H1 (cell line): ENCODE measurements at regions not wholly inside any gene's neighbourhood (a gene's known extent, or its start where the extent isn't known, plus 50 kb on each side); places are given as distances from the start of the nearest gene placed in this dataset.

ENCODE experiments used
- CTCF ChIA-PET: fragments of 300-600 bp; sonication (Branson Sonifier 250); formaldehyde crosslinking; loops from one replicate; lab custom pipeline; 2021; ENCODE audit not compliant: partially characterized antibody; lab: Charles Lee
- POLR2A ChIA-PET: fragments of 300-600 bp; sonication (Branson Sonifier 250); formaldehyde crosslinking; loops from one replicate; lab custom pipeline; 2021; ENCODE audit warnings: inconsistent platforms; ENCODE audit not compliant: partially characterized antibody; lab: Charles Lee
- DNase-seq, 2 experiments: peaks; one replicate each; pipeline versions ENCODE4 v3.0.0 to v3.0.0-alpha.2; 2010 to 2022; ENCODE audit warnings: low spot score in 2 of 2, low read depth in 1 of 2, mixed read lengths in 1 of 2
- FAIRE-seq: peaks from 2 replicates; lab custom pipeline; 2011; peaks lifted over from hg19 to GRCh38; lab: Jason Lieb, UNC
- H2AFZ ChIP-seq: 2 replicates; pipeline ENCODE4 v1.8.1; 2012; ENCODE audit warnings: low read length, inconsistent platforms
- H2AK5ac ChIP-seq: 2 replicates; pipeline ENCODE4 v1.6.1; 2013; ENCODE audit warnings: low read depth, low read length
- H2BK120ac ChIP-seq: replicated peaks from 2 replicates; pipeline ENCODE3; 2013; ENCODE audit warnings: low read depth, low read length, inconsistent platforms
- H2BK12ac ChIP-seq: 2 replicates; pipeline ENCODE4 v1.6.1; 2013; ENCODE audit warnings: low read depth, low read length
- H2BK15ac ChIP-seq: 2 replicates; pipeline ENCODE4 v1.6.1; 2013; ENCODE audit warnings: low read length
- H2BK20ac ChIP-seq: 2 replicates; pipeline ENCODE4 v1.6.1; 2013; ENCODE audit warnings: low read length
- H2BK5ac ChIP-seq: 2 replicates; pipeline ENCODE4 v1.6.1; 2013; ENCODE audit warnings: low read depth, low read length
- H3K14ac ChIP-seq: 2 replicates; pipeline ENCODE4 v1.6.1; 2013; ENCODE audit warnings: inconsistent platforms; ENCODE audit not compliant: insufficient read length
- H3K18ac ChIP-seq: 2 replicates; pipeline ENCODE4 v1.6.1; 2013; ENCODE audit warnings: low read length; ENCODE audit errors: extremely low read depth
- H3K23ac ChIP-seq: 2 replicates; pipeline ENCODE4 v1.6.1; 2013; ENCODE audit warnings: inconsistent platforms; ENCODE audit not compliant: insufficient read length
- H3K23me2 ChIP-seq: 2 replicates; pipeline ENCODE4 v1.6.1; 2013; ENCODE audit warnings: low read depth, low read length
- H3K27ac ChIP-seq: 2 replicates; pipeline ENCODE4 v1.6.1; 2011; ENCODE audit warnings: low read depth, low read length, inconsistent platforms
- H3K27me3 ChIP-seq, 4 experiments: replicated peaks in 1 of 4; 1 replicate in 1 of 4; 2 replicates in 3 of 4; pipeline versions ENCODE4 v1.6.1 to v1.8.1; 2011 to 2013; ENCODE audit warnings: low read length in 3 of 4, mild to moderate bottlenecking in 3 of 4, inconsistent platforms in 2 of 4, mixed read lengths in 2 of 4, moderate library complexity in 1 of 4; ENCODE audit not compliant: control insufficient read depth in 3 of 4, insufficient read depth in 3 of 4; ENCODE audit errors: extremely low read depth in 1 of 4
- H3K36me3 ChIP-seq, 4 experiments: 2 replicates each; pipeline versions ENCODE4 v1.6.1 to v1.8.1; 2011 to 2013; ENCODE audit warnings: mild to moderate bottlenecking in 4 of 4, low read length in 3 of 4, moderate library complexity in 2 of 4, control low read depth in 1 of 4, inconsistent platforms in 1 of 4; ENCODE audit not compliant: insufficient read depth in 4 of 4, control insufficient read depth in 2 of 4
- H3K4ac ChIP-seq: replicated peaks from 2 replicates; pipeline ENCODE3; 2013; ENCODE audit warnings: low read length, low read depth, mixed read lengths, inconsistent platforms; ENCODE audit not compliant: insufficient read length
- H3K4me1 ChIP-seq, 4 experiments: replicated peaks in 1 of 4; 1 replicate in 1 of 4; 2 replicates in 3 of 4; pipeline versions ENCODE4 v1.6.1 to v1.8.1; 2011 to 2013; ENCODE audit warnings: low read length in 3 of 4, inconsistent platforms in 2 of 4, mixed read lengths in 1 of 4; ENCODE audit not compliant: insufficient read depth in 4 of 4, control insufficient read depth in 3 of 4
- H3K4me2 ChIP-seq, 2 experiments: 2 replicates each; pipeline versions ENCODE4 v1.6.1 to v1.8.1; 2011 to 2013; ENCODE audit warnings: low read depth in 2 of 2, low read length in 2 of 2, control low read depth in 1 of 2, inconsistent platforms in 1 of 2, mild to moderate bottlenecking in 1 of 2; ENCODE audit not compliant: insufficient read depth in 1 of 2
- H3K4me3 ChIP-seq, 4 experiments: fragments of 200-600, 300-600 bp in 1 of 4; sonication (generic), shearing (Covaris generic), sonication (Bioruptor Twin) in 1 of 4; 2 replicates each; pipeline versions ENCODE4 v1.5.1 to v1.8.1; 2011 to 2016; ENCODE audit warnings: low read length in 4 of 4, low read depth in 3 of 4, control low read depth in 2 of 4, inconsistent platforms in 2 of 4, mild to moderate bottlenecking in 2 of 4, mixed read lengths in 1 of 4, moderate library complexity in 1 of 4; ENCODE audit not compliant: insufficient read depth in 2 of 4; ENCODE audit errors: extremely low read depth in 1 of 4
- H3K56ac ChIP-seq: replicated peaks from 2 replicates; pipeline ENCODE3; 2013; ENCODE audit warnings: low read depth, mild to moderate bottlenecking, mixed read lengths, low read length, inconsistent platforms; ENCODE audit not compliant: insufficient read length
- H3K79me1 ChIP-seq: 2 replicates; pipeline ENCODE4 v1.6.1; 2013; ENCODE audit warnings: low read depth, low read length, control low read depth
- H3K79me2 ChIP-seq, 2 experiments: 2 replicates each; pipeline versions ENCODE4 v1.6.1 to v1.8.1; 2012 to 2013; ENCODE audit warnings: low read length in 2 of 2, mild to moderate bottlenecking in 2 of 2, inconsistent platforms in 1 of 2; ENCODE audit not compliant: insufficient read depth in 2 of 2, control insufficient read depth in 1 of 2
- H3K9ac ChIP-seq, 4 experiments: replicated peaks in 1 of 4; 1 replicate in 1 of 4; 2 replicates in 3 of 4; pipeline versions ENCODE4 v1.6.1 to v1.8.1; 2011 to 2013; ENCODE audit warnings: low read depth in 3 of 4, low read length in 3 of 4, control low read depth in 2 of 4, mild to moderate bottlenecking in 2 of 4, moderate library complexity in 2 of 4, inconsistent platforms in 1 of 4; ENCODE audit errors: extremely low read depth in 1 of 4
- H3K9me3 ChIP-seq, 2 experiments: 2 replicates each; pipeline versions ENCODE4 v1.6.1 to v1.8.1; 2012 to 2013; ENCODE audit warnings: mild to moderate bottlenecking in 2 of 2, moderate library complexity in 2 of 2, control low read depth in 1 of 2, inconsistent platforms in 1 of 2, low read depth in 1 of 2, low read length in 1 of 2, mixed read lengths in 1 of 2; ENCODE audit not compliant: insufficient read depth in 2 of 2
- H4K20me1 ChIP-seq, 2 experiments: replicated peaks in 1 of 2; 2 replicates each; pipeline versions ENCODE3 to v1.8.1; 2011 to 2013; ENCODE audit warnings: inconsistent platforms in 2 of 2, low read length in 2 of 2, mild to moderate bottlenecking in 1 of 2; ENCODE audit not compliant: insufficient read depth in 2 of 2, control insufficient read depth in 1 of 2
- H4K5ac ChIP-seq: 2 replicates; pipeline ENCODE4 v1.6.1; 2013; ENCODE audit warnings: low read length, low read depth, mixed read lengths, inconsistent platforms; ENCODE audit not compliant: insufficient read length
- H4K8ac ChIP-seq: 2 replicates; pipeline ENCODE4 v1.8.0; 2013; ENCODE audit warnings: mild to moderate bottlenecking, moderate library complexity, low read length, inconsistent platforms; ENCODE audit not compliant: insufficient read depth; ENCODE audit errors: extremely low read depth
- H4K91ac ChIP-seq: replicated peaks from 2 replicates; pipeline ENCODE3; 2013; ENCODE audit warnings: low read length, mixed read lengths, inconsistent platforms; ENCODE audit not compliant: insufficient read length
- BCL11A ChIP-seq, 2 experiments: IDR thresholded peaks; one replicate each; pipeline ENCODE4 v1.6.1; 2011; ENCODE audit warnings: low read depth in 2 of 2, low read length in 2 of 2, mild to moderate bottlenecking in 2 of 2
- CBX5 ChIP-seq: fragments of 300-800, 300-1000 bp; sonication (generic); IDR thresholded peaks from 2 replicates; pipeline ENCODE4 v1.7.1; 2016; ENCODE audit warnings: antibody characterized with exemption, low read length, low read depth
- EZH2 ChIP-seq: fragments of 200-600 bp; sonication (generic); IDR thresholded peaks from 2 replicates; pipeline ENCODE4 v1.7.1; 2012; ENCODE audit warnings: low read depth, mild to moderate bottlenecking, moderate library complexity, low read length, inconsistent platforms; ENCODE audit not compliant: severe bottlenecking
- JUN ChIP-seq: IDR thresholded peaks from 2 replicates; pipeline ENCODE4 v1.6.1; 2011; ENCODE audit warnings: low read depth, mild to moderate bottlenecking, improper control_type of control experiment, low read length
- KDM1A ChIP-seq: fragments of 200-600, 300-600 bp; sonication (generic); IDR thresholded peaks from 2 replicates; pipeline ENCODE4 v1.7.1; 2016; ENCODE audit warnings: mild to moderate bottlenecking, low read length, borderline replicate concordance
- KDM4A ChIP-seq: IDR thresholded peaks from one replicate; pipeline ENCODE4 v1.7.1; 2012; ENCODE audit warnings: low read depth, mild to moderate bottlenecking, moderate library complexity, low read length, inconsistent platforms; ENCODE audit not compliant: severe bottlenecking
- NRF1 ChIP-seq: IDR thresholded peaks from 2 replicates; pipeline ENCODE4 v1.6.1; 2011; ENCODE audit warnings: mild to moderate bottlenecking, low read depth, low read length, improper control_type of control experiment
- POLR2A ChIP-seq, 2 experiments: IDR thresholded peaks; 1 replicate in 1 of 2; 2 replicates in 1 of 2; pipeline ENCODE4 v1.6.1; 2011; ENCODE audit warnings: low read depth in 2 of 2, low read length in 2 of 2, mild to moderate bottlenecking in 2 of 2; ENCODE audit errors: control extremely low read depth in 1 of 2
- RNF2 ChIP-seq: fragments of 200-900, 300-1000 bp; sonication (generic); IDR thresholded peaks from 2 replicates; pipeline ENCODE4 v1.7.1; 2016; ENCODE audit warnings: borderline replicate concordance, low read depth, mild to moderate bottlenecking, antibody characterized with exemption, low read length; ENCODE audit not compliant: poor library complexity, severe bottlenecking; ENCODE audit errors: missing control alignments
- SAP30 ChIP-seq: fragments of 300-600 bp; sonication (generic); IDR thresholded peaks from 2 replicates; pipeline ENCODE4 v1.7.1; 2012; ENCODE audit warnings: low read length, moderate library complexity, mild to moderate bottlenecking, inconsistent platforms; ENCODE audit not compliant: insufficient read depth, insufficient replicate concordance
- SIRT6 ChIP-seq: IDR thresholded peaks from one replicate; pipeline ENCODE4 v1.7.1; 2012; ENCODE audit warnings: low read length, inconsistent platforms
- TAF7 ChIP-seq: optimal IDR thresholded peaks from 2 replicates; pipeline ENCODE3; 2011; ENCODE audit warnings: low read depth, mild to moderate bottlenecking, inconsistent platforms, low read length, moderate library complexity, borderline replicate concordance
- ZNF274 ChIP-seq: IDR thresholded peaks from 2 replicates; pipeline ENCODE4 v1.7.0; 2012; ENCODE audit warnings: low read length, borderline replicate concordance; ENCODE audit errors: extremely low read depth
- WGBS, 2 experiments: shearing (Covaris generic) in 1 of 2; methylation state at CpG; one replicate each; pipeline versions ENCODE4 v1.1.6 to v1.1.7; 2013 to 2015; ENCODE audit warnings: low lambda C conversion rate in 2 of 2, mixed read lengths in 2 of 2, inconsistent platforms in 1 of 2, low coverage in 1 of 2, missing lambda C conversion rate in 1 of 2; ENCODE audit not compliant: insufficient replicate concordance in 2 of 2, insufficient coverage in 1 of 2, insufficient read length in 1 of 2; ENCODE audit errors: extremely low coverage in 1 of 2, missing lambda C conversion rate in 1 of 2; 5-methylcytosine and 5-hydroxymethylcytosine counted together
- TF ChIP-seq, protein P1 (sequence below): IDR thresholded peaks from 2 replicates; pipeline ENCODE4 v1.6.1; 2011; ENCODE audit warnings: low read length, improper control_type of control experiment

DNA sequence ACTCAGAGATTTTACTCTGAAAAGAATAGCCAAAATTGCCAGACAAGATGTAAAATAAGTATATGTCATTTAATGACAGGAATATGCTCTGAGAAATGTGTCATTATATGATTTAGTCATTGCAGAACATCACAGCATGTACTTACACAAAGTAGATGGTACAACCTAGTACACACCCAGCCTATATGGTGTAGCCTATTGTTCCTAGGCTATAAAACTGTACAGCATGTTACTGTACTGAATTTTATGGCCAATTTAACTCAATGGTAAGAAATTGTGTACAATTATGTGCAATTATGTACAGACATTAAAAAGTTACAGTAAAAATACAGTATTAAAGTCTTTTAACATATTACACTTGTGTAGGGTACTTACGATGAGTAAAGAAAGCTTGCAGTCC, 311.9 kb upstream of the EPHA7 start:
- Histone ChIP-seq H3K9ac (no peak overlapping the region), H4K20me1 (no peaks in the 10 kb centered on the region), H3K23me2 (no peaks in the 10 kb centered on the region), H3K4me3 (no peak overlapping the region), H2AFZ (no peak overlapping the region), H3K79me2 (no peaks in the 10 kb centered on the region), H2BK5ac (no peak overlapping the region), H3K14ac (no peak overlapping the region), H2BK15ac (no peak overlapping the region), H2BK120ac (no peak overlapping the region), H4K5ac (no peak overlapping the region), H3K36me3 (no peaks in the 10 kb centered on the region), H2BK12ac (no peak overlapping the region), H4K8ac (no peak overlapping the region), H3K9me3 (no peaks in the 10 kb centered on the region), H3K4me2 (no peak overlapping the region), H3K18ac (no peak overlapping the region), H3K27me3 (no peaks in the 10 kb centered on the region), H2BK20ac (no peak overlapping the region), H3K27ac (no peak overlapping the region), H4K91ac (no peak overlapping the region), H2AK5ac (no peak overlapping the region), H3K4ac (no peak overlapping the region), H3K4me1 (peaks cover 0 to 5% (median 3%) of the 10 kb centered on the region in 4 experiments; a peak in 4 of 7 replicates), H3K23ac (no peak overlapping the region), H3K56ac (no peak overlapping the region), H3K79me1 (no peaks in the 10 kb centered on the region)
- CTCF ChIA-PET, result interaction anchor here (1.0 kb wide), 1 partner anchor 16 kb away, joined by 3 read pairs; no protein-coding TSS in a partner anchor
- POLR2A ChIA-PET, result no interaction called here
- DNase-seq (no peak), FAIRE-seq (no peak)
- 97% methylated on average over 1 of the region's 1 CpG; no CpG with 5 or more reads in 1 of the 2 experiments for WGBS, 2 experiments
- TF ChIP-seq ZNF274 (no peak), NRF1 (no peak), TAF7 (no peak), POLR2A (IDR thresholded peaks at IDR 0.05; ENCODE audit: control extremely low read depth in 1 of 2, low read depth in 2 of 2, low read length in 2 of 2) (no peak), SAP30 (no peak), KDM4A (no peak), RNF2 (no peak), SIRT6 (no peak), BCL11A (IDR thresholded peaks at IDR 0.05; ENCODE audit: low read depth in 2 of 2, low read length in 2 of 2) (no peak), CBX5 (no peak), EZH2 (no peak), JUN (no peak), KDM1A (no peak)
- TF ChIP-seq, protein P1, sequence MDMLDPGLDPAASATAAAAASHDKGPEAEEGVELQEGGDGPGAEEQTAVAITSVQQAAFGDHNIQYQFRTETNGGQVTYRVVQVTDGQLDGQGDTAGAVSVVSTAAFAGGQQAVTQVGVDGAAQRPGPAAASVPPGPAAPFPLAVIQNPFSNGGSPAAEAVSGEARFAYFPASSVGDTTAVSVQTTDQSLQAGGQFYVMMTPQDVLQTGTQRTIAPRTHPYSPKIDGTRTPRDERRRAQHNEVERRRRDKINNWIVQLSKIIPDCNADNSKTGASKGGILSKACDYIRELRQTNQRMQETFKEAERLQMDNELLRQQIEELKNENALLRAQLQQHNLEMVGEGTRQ, result no peak
